HEK293 (cell line): ENCODE measurements at regions not wholly inside any gene's neighbourhood (a gene's known extent, or its start where the extent isn't known, plus 50 kb on each side); places are given as distances from the start of the nearest gene placed in this dataset.

Experiments used
- CTCF ChIA-PET: fragments of 350-600 bp; formaldehyde crosslinking; extraction: SDS; loops from one replicate; lab custom pipeline; 2021; ENCODE audit warnings: antibody characterized with exemption; lab: Yijun Ruan, JAX
- POLR2A ChIA-PET: fragments of 300-600 bp; formaldehyde crosslinking; extraction: SDS; loops from one replicate; lab custom pipeline; 2020; ENCODE audit warnings: antibody characterized with exemption, inconsistent platforms; lab: Yijun Ruan, JAX
- H3K27ac ChIP-seq: fragments of 200-500 bp; sonication (Bioruptor generic); 2 replicates; pipeline ENCODE4 v1.5.1; 2014; ENCODE audit warnings: low read depth, low read length, control low read depth, inconsistent platforms; ENCODE audit errors: extremely low read depth
- H3K36me3 ChIP-seq, 2 experiments: fragments of 200-500 bp in 1 of 2; sonication (Bioruptor generic) in 1 of 2; 1 replicate in 1 of 2; 2 replicates in 1 of 2; pipeline ENCODE4 v1.5.1; 2014 to 2017; ENCODE audit warnings: inconsistent platforms in 2 of 2, low read length in 2 of 2; ENCODE audit not compliant: control insufficient read depth in 2 of 2, insufficient read depth in 1 of 2
- H3K4me1 ChIP-seq: fragments of 200-500 bp; sonication (Bioruptor generic); 2 replicates; pipeline ENCODE4 v1.5.1; 2014; ENCODE audit warnings: mild to moderate bottlenecking, low read length, inconsistent platforms; ENCODE audit not compliant: control insufficient read depth, insufficient read depth
- H3K4me3 ChIP-seq: 2 replicates; pipeline ENCODE4 v1.5.1; 2011; ENCODE audit warnings: low read depth, mild to moderate bottlenecking, control low read depth, low read length, moderate library complexity
- H3K9me3 ChIP-seq: fragments of 200-500 bp; sonication (Bioruptor generic); 2 replicates; pipeline ENCODE4 v1.5.1; 2014; ENCODE audit warnings: low read depth, low read length, inconsistent platforms; ENCODE audit not compliant: control insufficient read depth, insufficient read depth
- AEBP2 ChIP-seq: fragments of 450-650 bp; formaldehyde crosslinking; IDR thresholded peaks from 2 replicates; pipeline ENCODE4 v1.5.1; 2016; ENCODE audit warnings: missing biosample characterization, missing genetic modification characterization, borderline replicate concordance
- CTCF ChIP-seq: fragments of 450-650 bp; formaldehyde crosslinking; IDR thresholded peaks from 2 replicates; pipeline ENCODE4 v1.5.1; 2016; ENCODE audit warnings: missing biosample characterization, missing genetic modification characterization
- PBX3 ChIP-seq: sonication (generic); formaldehyde crosslinking; IDR thresholded peaks from 2 replicates; pipeline ENCODE4 v1.8.1; 2022; ENCODE audit warnings: mild to moderate bottlenecking, moderate library complexity, missing genetic modification reagents
- PRDM1 ChIP-seq: fragments of 450-650 bp; formaldehyde crosslinking; IDR thresholded peaks from 2 replicates; pipeline ENCODE4; 2016; ENCODE audit warnings: missing biosample characterization, missing genetic modification characterization
- SCRT2 ChIP-seq: fragments of 450-650 bp; formaldehyde crosslinking; IDR thresholded peaks from 2 replicates; pipeline ENCODE4 v1.5.1; 2016; ENCODE audit warnings: missing biosample characterization, missing genetic modification characterization
- SP2 ChIP-seq: fragments of 450-650 bp; formaldehyde crosslinking; IDR thresholded peaks from 2 replicates; pipeline ENCODE4 v1.5.1; 2016; ENCODE audit warnings: missing biosample characterization, missing genetic modification characterization
- ZFP3 ChIP-seq: fragments of 450-650 bp; formaldehyde crosslinking; IDR thresholded peaks from 2 replicates; pipeline ENCODE4 v1.5.1; 2016; ENCODE audit warnings: low read depth, missing biosample characterization, missing genetic modification characterization
- ZFP37 ChIP-seq: fragments of 450-650 bp; formaldehyde crosslinking; IDR thresholded peaks from 2 replicates; pipeline ENCODE4 v1.5.1; 2016; ENCODE audit warnings: missing biosample characterization, missing genetic modification characterization
- ZNF114 ChIP-seq: fragments of 450-650 bp; formaldehyde crosslinking; IDR thresholded peaks from 2 replicates; pipeline ENCODE4 v1.5.0; 2017; ENCODE audit warnings: missing biosample characterization, missing genetic modification characterization
- ZNF121 ChIP-seq: fragments of 450-650 bp; formaldehyde crosslinking; IDR thresholded peaks from 2 replicates; pipeline ENCODE4 v1.5.1; 2016; ENCODE audit warnings: missing biosample characterization, missing genetic modification characterization
- ZNF16 ChIP-seq: fragments of 450-650 bp; formaldehyde crosslinking; IDR thresholded peaks from 2 replicates; pipeline ENCODE4 v1.5.1; 2016; ENCODE audit warnings: low read depth, missing biosample characterization, missing genetic modification characterization
- ZNF18 ChIP-seq: fragments of 450-650 bp; formaldehyde crosslinking; IDR thresholded peaks from 2 replicates; pipeline ENCODE4 v1.5.1; 2016; ENCODE audit warnings: missing biosample characterization, missing genetic modification characterization
- ZNF211 ChIP-seq: fragments of 450-650 bp; formaldehyde crosslinking; IDR thresholded peaks from 2 replicates; pipeline ENCODE4 v1.5.1; 2016; ENCODE audit warnings: low read depth, missing biosample characterization, missing genetic modification characterization
- ZNF274 ChIP-seq, 2 experiments: fragments of 200-500 bp in 1 of 2; fragments of 450-650 bp in 1 of 2; sonication (Bioruptor generic) in 1 of 2; formaldehyde crosslinking in 1 of 2; IDR thresholded peaks; 2 replicates each; pipeline versions ENCODE4 v1.5.1 to v1.6.1; 2014 to 2016; ENCODE audit warnings: borderline replicate concordance in 1 of 2, inconsistent platforms in 1 of 2, low read length in 1 of 2, missing biosample characterization in 1 of 2, missing genetic modification characterization in 1 of 2
- ZNF280D ChIP-seq: fragments of 450-650 bp; formaldehyde crosslinking; IDR thresholded peaks from 2 replicates; pipeline ENCODE4 v1.5.1; 2016; ENCODE audit warnings: missing biosample characterization, missing genetic modification characterization
- ZNF366 ChIP-seq: fragments of 450-650 bp; formaldehyde crosslinking; conservative IDR thresholded peaks from 2 replicates; pipeline ENCODE4 v1.5.1; 2016; ENCODE audit warnings: missing biosample characterization, missing genetic modification characterization
- ZNF561 ChIP-seq: fragments of 450-650 bp; IDR thresholded peaks from 2 replicates; pipeline ENCODE4 v1.5.1; 2018; ENCODE audit warnings: missing biosample characterization, missing genetic modification characterization, borderline replicate concordance
- ZNF580 ChIP-seq: fragments of 450-650 bp; formaldehyde crosslinking; IDR thresholded peaks from 2 replicates; pipeline ENCODE4 v1.5.1; 2016; ENCODE audit warnings: missing biosample characterization, missing genetic modification characterization
- ZNF792 ChIP-seq: fragments of 450-650 bp; formaldehyde crosslinking; IDR thresholded peaks from 2 replicates; pipeline ENCODE4 v1.5.1; 2016; ENCODE audit warnings: missing biosample characterization, missing genetic modification characterization
- ZSCAN18 ChIP-seq: fragments of 450-650 bp; formaldehyde crosslinking; IDR thresholded peaks from 2 replicates; pipeline ENCODE4 v1.5.1; 2016; ENCODE audit warnings: missing biosample characterization, missing genetic modification characterization

GRCh38 chr1:31514117-31514516 lies 62.2 kb upstream of the TINAGL1 start (continued):
- TF ChIP-seq AEBP2 (tag by site-specific recombination) (no peak), ZNF121 (tag by site-specific recombination) (no peak), ZNF274 (IDR thresholded peaks at IDR 0.05; ENCODE audit: low read length) (no peak), ZNF274 (tag by site-specific recombination; IDR thresholded peaks at IDR 0.05; ENCODE audit: borderline replicate concordance) (no peak), ZNF16 (no peak), ZNF114 (tag by site-specific recombination) (no peak), ZFP37 (tag by site-specific recombination) (no peak), ZNF561 (tag by site-specific recombination) (no peak), CTCF (tag by site-specific recombination) (no peak)

GRCh38 chr1:31515056-31515775 lies 61.1 kb upstream of the TINAGL1 start:
- POLR2A ChIA-PET: no interaction called here
- TF ChIP-seq PRDM1 (tag by site-specific recombination): 0 out of 2 replicates have a peak, but pooled peaks have one; percentile 27
- TF ChIP-seq SP2 (tag by site-specific recombination): no peak
- Histone ChIP-seq H3K36me3 (no peaks in the 10 kb centered on the region), H3K9me3 (no peaks in the 10 kb centered on the region), H3K27ac (no peak overlapping the region), H3K4me1 (no peaks in the 10 kb centered on the region), H3K4me3 (no peak overlapping the region)
- CTCF ChIA-PET: interaction anchor here (0.6 to 0.9 kb wide), 3 partner anchors 14 to 124 kb away, joined by 3 to 4 read pairs (median 4); no protein-coding TSS in a partner anchor

GRCh38 chr1:31515936-31516335 lies 60.4 kb upstream of the TINAGL1 start:
- TF ChIP-seq ZSCAN18 (tag by site-specific recombination) (no peak), ZNF792 (tag by site-specific recombination) (no peak), SCRT2 (tag by site-specific recombination) (no peak), ZNF580 (tag by site-specific recombination) (no peak), ZNF211 (tag by site-specific recombination) (no peak), PBX3 (no peak), ZFP3 (tag by site-specific recombination) (no peak), ZNF280D (tag by site-specific recombination) (no peak), PRDM1 (tag by site-specific recombination) (peak; percentile 99), ZNF18 (tag by site-specific recombination) (no peak), ZNF366 (tag by site-specific recombination) (peak; percentile 34; the same call in 1 of the 2 replicates)
- H3K36me3 ChIP-seq: no peaks in the 10 kb centered on the region
- ChIA-PET CTCF (interaction anchor here (0.6 to 0.9 kb wide), 3 partner anchors 15 to 725 kb away, joined by 3 to 4 read pairs (median 4); no protein-coding TSS in a partner anchor), POLR2A (no interaction called here)
- no peak overlapping the region for H3K27ac ChIP-seq
- no peaks in the 10 kb centered on the region for H3K4me1 ChIP-seq
- H3K9me3 ChIP-seq: no peaks in the 10 kb centered on the region
- H3K4me3 ChIP-seq: no peak overlapping the region
